Amygdala (tissue), 56 donors: ENCODE measurements at regions not wholly inside any gene's neighbourhood (a gene's known extent, or its start where the extent isn't known, plus 50 kb on each side); places are given as distances from the start of the nearest gene placed in this dataset.

ENCODE experiments used
- DNase-seq, 56 donors: peaks; one replicate each; lab custom pipeline; 2025; lab: John Stamatoyannopoulos, UW

DNA sequence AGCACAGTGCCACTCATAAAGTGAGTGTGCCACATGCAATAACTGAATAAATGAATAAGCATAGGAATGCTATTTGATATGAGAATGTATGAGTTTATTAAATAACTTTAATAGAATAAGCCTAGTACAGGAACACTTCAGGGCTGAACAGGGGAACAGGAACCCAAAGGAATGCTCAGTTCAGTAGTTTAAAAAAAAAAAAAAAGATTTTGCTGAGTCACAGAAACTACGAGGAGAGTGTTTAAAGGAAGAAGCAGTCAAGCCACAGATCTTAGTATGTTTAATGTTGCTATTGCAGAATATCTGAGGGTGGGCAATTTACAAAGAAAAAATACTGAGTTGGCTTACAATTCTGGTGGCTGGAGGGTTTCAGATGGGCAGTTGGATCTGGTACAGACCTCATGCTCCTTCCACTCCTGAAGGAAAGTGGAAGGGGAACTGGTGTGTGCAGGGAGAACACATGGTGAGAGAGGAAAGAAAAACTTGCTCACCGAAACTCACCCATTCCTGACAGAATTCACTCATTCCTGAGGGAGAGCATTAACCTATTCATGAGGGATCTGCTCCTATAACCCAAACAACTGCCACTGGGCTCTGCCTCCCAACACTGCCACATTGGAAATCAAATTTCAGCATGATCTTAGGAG lies 880.3 kb upstream of the MGAT4C start:
- no peak for DNase-seq

DNA sequence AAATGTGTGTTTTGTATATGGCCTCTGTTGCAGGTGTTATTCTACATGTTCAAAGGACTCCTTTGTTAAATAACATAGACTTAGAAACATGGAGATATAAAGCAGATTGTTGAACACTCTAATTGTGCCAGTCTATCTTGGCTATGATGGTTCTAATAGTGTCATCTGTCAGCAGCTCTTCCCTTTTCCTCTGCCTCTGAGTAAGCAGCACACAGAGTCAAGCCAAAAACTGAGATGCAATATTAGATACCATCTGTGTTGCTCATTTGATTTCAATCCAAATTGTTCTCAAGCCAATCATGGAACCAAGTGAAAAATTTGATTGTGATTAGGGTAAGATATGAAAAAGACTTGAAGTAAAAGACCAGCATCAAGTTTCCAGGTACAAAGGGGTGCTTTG lies 871.1 kb upstream of the MGAT4C start:
- DNase-seq = no peak

DNA sequence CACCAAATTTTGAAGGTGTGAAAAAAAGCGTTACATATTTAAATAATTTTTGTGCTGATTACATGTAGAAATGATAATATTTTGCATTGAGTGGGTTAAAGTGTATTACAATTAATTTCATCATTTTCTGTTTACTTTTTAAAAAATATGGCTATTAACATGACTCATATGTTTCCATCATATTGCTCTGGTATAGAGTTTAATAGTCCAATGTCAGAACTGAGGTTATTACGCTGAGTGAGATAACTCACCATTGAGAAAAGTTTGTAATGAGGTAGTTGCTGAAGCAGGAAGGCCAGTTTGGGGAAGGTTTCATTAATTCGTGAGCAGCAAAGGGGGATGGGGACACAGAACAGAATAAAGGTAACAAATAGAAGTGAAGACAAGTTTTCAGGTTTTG lies 865.7 kb upstream of the MGAT4C start:
- no peak for DNase-seq

GRCh38 chr12:87120440-87120839 lies 864.2 kb upstream of the MGAT4C start:
- DNase-seq = no peak

- DNase-seq = no peak
Measured at GRCh38 chr12:87119713-87120112, 863.5 kb upstream of the MGAT4C start.

- no peak for DNase-seq
Measured at GRCh38 chr12:87117526-87117925, 861.3 kb upstream of the MGAT4C start.

GRCh38 chr12:87116780-87117179 lies 860.6 kb upstream of the MGAT4C start:
- DNase-seq = no peak

GRCh38 chr12:87112571-87113345 lies 856.6 kb upstream of the MGAT4C start:
- DNase-seq = no peak

DNA sequence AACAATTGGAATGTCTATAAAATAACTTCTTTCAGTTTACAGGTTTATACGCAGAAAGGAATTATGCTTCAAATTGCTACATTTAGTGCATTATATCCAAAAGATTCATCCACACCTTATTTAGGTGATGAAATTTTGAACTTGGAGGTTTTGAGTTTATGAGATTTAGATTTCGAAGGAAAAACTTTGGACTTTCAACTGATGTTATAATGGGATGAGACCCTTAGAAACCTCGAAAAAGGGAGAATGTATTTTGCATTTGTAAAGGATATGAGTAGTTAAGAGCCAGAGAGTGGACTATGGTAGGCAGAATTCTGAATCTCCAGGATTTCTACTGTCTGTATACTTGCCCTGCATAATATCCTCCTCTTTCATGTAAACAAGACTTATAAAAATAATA lies 851.6 kb upstream of the MGAT4C start:
- DNase-seq = no peak

- no peak for DNase-seq
Measured at GRCh38 chr12:87107270-87107669, 851.1 kb upstream of the MGAT4C start.

DNA sequence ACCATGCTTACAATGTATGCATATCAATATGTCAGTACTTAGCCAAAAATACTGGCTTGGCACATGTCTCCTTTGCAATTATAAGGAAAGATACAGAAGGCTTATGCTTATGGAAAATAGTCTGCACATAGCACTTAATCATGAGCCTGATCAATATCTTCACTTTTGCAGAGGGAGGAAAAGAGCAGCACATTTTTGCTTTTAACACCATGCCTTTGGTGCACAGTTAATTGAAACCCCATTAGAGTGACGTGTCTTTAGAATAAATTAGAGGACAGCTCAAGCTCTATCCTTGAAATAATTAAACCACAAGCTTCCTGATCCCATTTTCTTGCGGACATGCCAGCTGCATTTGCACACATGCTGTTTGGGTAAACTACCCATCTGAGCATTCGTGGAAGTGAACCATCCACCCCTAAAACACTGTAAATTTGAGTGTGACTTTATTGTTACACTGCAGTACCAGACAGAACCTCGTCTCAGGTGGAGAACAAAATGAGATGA lies 839.9 kb upstream of the MGAT4C start:
- DNase-seq = no peak

GRCh38 chr12:87094356-87094755 lies 838.2 kb upstream of the MGAT4C start:
- DNase-seq = no peak

GRCh38 chr12:87092421-87092820 lies 836.2 kb upstream of the MGAT4C start:
- DNase-seq = no peak

GRCh38 chr12:87086118-87086891 lies 830.1 kb upstream of the MGAT4C start:
- no peak for DNase-seq

DNA sequence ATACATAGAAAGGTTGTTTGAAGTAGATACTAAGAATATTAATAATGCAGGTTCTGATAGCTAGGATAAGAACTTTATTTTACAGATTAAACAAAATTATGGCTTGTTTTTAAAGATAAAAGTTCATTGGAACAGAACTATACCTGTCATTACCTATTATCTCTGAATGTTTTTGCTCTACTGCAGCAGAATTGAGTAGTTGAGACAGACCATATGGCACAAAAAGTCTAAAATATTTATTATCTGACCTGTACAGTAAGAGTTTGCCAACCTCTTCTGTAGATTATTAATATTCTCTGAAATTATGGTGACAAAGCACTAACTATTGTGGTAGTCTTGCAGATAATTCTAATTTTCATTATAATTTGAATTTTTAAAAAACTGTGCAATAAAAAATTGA lies 829.1 kb upstream of the MGAT4C start:
- DNase-seq = no peak

GRCh38 chr12:87082756-87083155 lies 826.6 kb upstream of the MGAT4C start:
- no peak for DNase-seq

- DNase-seq = no peak
Measured at GRCh38 chr12:87074781-87075180, 818.6 kb upstream of the MGAT4C start.

- DNase-seq = no peak
Measured at GRCh38 chr12:87066326-87066725, 810.1 kb upstream of the MGAT4C start.

DNA sequence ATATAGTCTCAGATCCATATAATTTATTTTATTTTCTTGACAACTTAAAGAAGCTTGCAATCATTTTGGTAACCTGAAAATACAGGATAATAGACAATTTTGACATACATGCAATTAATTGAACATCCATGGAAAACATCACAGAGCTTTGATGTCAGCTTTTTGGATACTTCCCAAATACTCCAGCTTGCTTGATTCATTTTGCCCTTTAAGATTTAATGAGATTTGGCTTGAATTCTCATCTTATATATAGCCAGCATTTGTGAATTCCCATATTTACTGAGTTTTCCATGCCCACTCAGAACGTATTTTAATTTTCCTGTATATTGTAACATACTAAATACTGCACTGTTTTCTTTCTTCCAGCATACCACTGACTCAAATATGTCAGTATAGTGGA lies 803.0 kb upstream of the MGAT4C start:
- no peak for DNase-seq

DNA sequence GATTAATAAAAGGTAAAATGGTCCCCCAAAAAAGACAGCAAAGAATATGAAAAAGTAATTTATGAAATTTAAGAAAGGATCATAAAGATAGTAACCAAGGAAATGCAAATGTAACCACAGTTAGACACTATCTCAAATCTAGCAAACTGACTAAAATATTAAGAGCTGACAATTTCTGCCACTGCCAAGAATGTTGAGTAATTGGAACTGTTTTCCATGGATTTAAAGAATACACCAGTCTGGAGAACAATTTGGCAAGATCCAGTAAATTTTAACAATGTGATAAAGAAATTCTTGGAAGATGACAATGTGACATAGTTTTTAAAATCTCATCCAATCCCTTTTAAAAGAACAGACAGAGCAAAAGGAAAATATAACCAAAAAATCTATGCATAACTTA lies 798.0 kb upstream of the MGAT4C start:
- no peak for DNase-seq

- DNase-seq = no peak
Measured at GRCh38 chr12:87051621-87052020, 795.4 kb upstream of the MGAT4C start.
